HG03521 (cell line): ENCODE measurements at regions not wholly inside any gene's neighbourhood (a gene's known extent, or its start where the extent isn't known, plus 50 kb on each side); places are given as distances from the start of the nearest gene placed in this dataset.
"Not testable (repeated sequence)": the region's sequence is repeated elsewhere in the genome, so short reads cannot be mapped to it uniquely, and the experiment has no call there.

Source experiments
- ATAC-seq: cut with Tn5 transposase; IDR thresholded peaks from one replicate; pipeline ENCODE4 v1.9.1; 2021; ENCODE audit warnings: mild to moderate bottlenecking, moderate library complexity; ENCODE audit not compliant: unreplicated experiment

DNA sequence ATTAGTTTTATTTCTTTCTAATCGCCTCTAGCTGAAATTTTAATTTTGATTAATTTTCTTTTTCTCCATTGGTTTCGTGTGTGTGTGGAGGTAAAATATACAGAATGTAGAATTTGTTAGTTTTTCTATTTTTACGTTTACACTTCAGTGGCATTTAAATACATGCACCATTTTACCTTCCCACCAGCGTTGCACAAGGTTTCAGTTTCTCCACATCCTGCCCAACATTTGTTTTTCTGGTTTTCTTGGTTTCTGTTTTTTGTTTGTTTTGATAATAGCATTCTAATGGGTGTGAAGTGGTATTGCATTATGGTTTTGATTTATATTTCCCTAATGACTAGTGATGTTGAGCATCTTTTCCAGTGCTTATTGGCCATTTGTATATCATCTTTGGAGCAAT is 871.4 kb upstream of the DEFB115 start:
- ATAC-seq = not testable (repeated sequence)

- not testable (repeated sequence) for ATAC-seq
Measured at GRCh38 chr20:30387823-30388222, 869.6 kb upstream of the DEFB115 start.

DNA sequence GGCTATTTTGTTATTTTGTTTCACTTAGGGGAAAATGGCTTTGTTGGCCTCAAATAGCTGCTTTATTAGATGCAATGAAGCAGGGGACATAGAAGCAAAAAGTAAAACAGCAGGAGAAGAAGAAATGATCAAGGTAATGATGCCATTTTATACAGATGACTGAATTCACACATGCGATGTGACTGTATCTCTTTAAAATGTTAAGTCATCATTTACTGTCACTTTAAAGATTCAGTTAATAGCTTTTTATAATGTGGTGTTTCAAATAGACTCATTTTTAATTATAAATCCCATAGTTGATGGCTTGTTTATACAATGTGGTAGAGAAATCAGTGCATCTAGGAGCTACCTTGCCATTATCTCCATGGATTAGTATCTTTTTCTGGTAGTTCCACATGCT is 863.9 kb upstream of the DEFB115 start:
- not testable (repeated sequence) for ATAC-seq

DNA sequence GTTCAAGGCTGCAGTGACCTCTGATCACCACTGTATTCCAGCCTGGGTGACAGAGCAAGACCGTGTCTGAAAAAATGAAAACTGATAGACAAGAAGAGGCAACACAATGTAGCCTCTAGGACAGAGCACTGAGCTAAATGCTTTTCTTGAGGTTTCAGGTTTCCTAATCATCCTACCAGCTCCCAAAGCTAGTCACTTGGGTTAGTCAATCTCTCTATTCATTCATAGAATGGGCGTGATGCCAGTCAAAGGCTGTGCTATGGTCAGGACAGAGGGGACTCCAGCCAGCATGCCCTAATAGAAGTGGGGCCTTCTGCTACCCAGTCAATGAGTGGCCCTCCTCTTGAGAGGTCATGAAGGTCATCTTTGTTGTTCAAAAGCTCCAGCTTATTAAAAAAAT is 860.4 kb upstream of the DEFB115 start:
- not testable (repeated sequence) for ATAC-seq

- ATAC-seq = not testable (repeated sequence)
Measured at GRCh38 chr20:30405061-30405460, 852.4 kb upstream of the DEFB115 start.

GRCh38 chr20:30405585-30405984 is 851.9 kb upstream of the DEFB115 start:
- not testable (repeated sequence) for ATAC-seq

DNA sequence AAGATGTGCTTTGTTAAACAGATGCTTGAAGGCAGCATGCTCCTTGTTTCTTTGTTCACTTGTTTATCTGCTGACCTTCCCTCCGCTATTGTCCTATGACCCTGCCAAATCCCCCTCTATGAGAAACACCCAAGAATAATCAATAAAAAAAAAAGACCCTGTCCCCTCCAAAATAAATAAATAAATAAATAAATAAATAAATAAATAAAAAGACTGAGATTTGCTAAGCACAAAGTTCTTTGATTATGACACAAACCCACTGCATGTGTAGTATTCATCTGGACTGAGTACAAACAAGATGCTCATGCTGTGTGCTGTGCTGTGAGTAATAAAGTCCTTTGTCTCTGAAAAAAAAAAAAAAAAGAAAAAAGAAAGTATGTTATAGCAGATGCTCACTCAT is 851.1 kb upstream of the DEFB115 start:
- ATAC-seq = not testable (repeated sequence)

- no peak for ATAC-seq
Measured at GRCh38 chr20:30412972-30413371, 844.5 kb upstream of the DEFB115 start.

- ATAC-seq = not testable (repeated sequence)
Measured at GRCh38 chr20:30417387-30417786, 840.1 kb upstream of the DEFB115 start.

DNA sequence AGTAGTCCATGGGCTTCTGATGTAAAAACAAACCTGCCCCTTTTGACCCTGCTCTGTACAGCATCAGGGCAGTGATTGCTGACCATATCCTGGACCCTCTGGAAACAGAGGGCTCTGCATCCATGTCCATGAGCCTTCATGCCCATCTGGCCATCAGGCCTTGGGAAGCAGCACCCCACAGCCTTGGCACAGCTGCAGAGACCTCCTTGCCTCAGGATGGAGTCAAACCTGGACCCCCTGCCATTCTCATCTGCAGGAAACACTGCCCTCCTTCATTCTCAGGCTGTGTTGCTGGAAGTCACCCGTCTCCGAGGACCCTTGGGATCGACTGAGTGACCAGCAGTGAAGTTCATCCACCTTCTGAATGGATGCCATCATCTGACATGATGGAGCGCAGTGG is 839.1 kb upstream of the DEFB115 start:
- ATAC-seq = not testable (repeated sequence)

DNA sequence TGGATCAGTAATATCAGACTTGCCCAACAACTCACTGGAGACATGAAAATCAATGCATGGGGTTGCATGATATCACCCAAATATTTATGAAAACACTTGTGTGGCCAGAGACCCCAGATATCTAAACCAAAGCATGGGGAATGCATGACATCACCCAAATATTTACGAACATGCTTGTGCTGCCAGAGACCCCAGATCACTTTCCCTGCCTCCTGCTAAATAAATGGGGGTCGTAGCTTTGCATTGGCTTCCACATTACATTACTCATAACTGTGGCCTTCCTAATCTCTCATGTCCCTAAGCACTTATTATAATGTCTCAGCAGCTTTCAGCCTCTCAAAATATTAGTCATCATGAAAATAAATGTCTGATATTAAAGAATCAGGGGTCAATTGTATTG is 838.0 kb upstream of the DEFB115 start:
- no peak for ATAC-seq

- ATAC-seq = not testable (repeated sequence)
Measured at GRCh38 chr20:30419871-30420420, 837.5 kb upstream of the DEFB115 start.
